Retinal pigment epithelial cell (primary cell): ENCODE measurements at regions not wholly inside any gene's neighbourhood (a gene's known extent, or its start where the extent isn't known, plus 50 kb on each side); places are given as distances from the start of the nearest gene placed in this dataset.

Experiments
- DNase-seq: peaks from one replicate; pipeline ENCODE4 v3.0.0-alpha.2; 2010; ENCODE audit warnings: low read depth
- H3K4me3 ChIP-seq: 2 replicates; pipeline ENCODE4 v1.5.1; 2011; ENCODE audit warnings: mild to moderate bottlenecking, low read length, control low read depth, moderate library complexity
- TF ChIP-seq, protein P1 (sequence below): conservative IDR thresholded peaks from 2 replicates; pipeline ENCODE4 v1.5.1; 2011; ENCODE audit warnings: low read depth, low read length, control low read depth, inconsistent platforms

DNA sequence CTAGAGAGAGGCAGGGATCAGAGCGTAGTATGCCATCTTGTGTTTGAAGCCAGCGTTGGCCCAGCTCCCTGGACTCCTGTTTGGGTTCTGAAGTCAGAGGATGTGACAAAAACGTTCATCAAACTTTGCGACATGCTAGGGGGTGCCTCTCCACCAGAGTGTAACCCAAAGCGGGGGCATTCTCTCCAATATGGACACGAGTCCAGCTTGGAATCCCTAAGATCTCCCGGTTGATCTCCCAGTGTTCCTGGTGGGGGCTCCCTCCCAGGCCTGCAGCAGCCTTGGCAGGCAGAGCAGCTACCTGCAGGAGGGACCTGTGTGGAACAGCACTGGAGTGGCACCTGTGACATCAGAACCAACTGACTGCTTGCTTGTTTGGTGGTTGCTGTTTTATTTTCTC, 218.8 kb upstream of the ECI2 start:
- TF ChIP-seq, protein P1, sequence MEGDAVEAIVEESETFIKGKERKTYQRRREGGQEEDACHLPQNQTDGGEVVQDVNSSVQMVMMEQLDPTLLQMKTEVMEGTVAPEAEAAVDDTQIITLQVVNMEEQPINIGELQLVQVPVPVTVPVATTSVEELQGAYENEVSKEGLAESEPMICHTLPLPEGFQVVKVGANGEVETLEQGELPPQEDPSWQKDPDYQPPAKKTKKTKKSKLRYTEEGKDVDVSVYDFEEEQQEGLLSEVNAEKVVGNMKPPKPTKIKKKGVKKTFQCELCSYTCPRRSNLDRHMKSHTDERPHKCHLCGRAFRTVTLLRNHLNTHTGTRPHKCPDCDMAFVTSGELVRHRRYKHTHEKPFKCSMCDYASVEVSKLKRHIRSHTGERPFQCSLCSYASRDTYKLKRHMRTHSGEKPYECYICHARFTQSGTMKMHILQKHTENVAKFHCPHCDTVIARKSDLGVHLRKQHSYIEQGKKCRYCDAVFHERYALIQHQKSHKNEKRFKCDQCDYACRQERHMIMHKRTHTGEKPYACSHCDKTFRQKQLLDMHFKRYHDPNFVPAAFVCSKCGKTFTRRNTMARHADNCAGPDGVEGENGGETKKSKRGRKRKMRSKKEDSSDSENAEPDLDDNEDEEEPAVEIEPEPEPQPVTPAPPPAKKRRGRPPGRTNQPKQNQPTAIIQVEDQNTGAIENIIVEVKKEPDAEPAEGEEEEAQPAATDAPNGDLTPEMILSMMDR = no peak
- no peak overlapping the region for H3K4me3 ChIP-seq
- DNase-seq = no peak

GRCh38 chr6:4352731-4353130, 217.4 kb upstream of the ECI2 start:
- TF ChIP-seq, protein P1 = no peak
- H3K4me3 ChIP-seq = no peak overlapping the region
- no peak for DNase-seq

GRCh38 chr6:4352322-4352669, 216.9 kb upstream of the ECI2 start:
- TF ChIP-seq, protein P1 = peak; percentile 4
- H3K4me3 ChIP-seq = no peak overlapping the region
- DNase-seq = no peak

- TF ChIP-seq, protein P1 = no peak
- peak; percentile 77 for DNase-seq
- H3K4me3 ChIP-seq = peak overlapping the region; percentile 10
Observed at GRCh38 chr6:4351520-4352321, 216.3 kb upstream of the ECI2 start.

- TF ChIP-seq, protein P1 = no peak
- DNase-seq = no peak
- H3K4me3 ChIP-seq = no peak overlapping the region
Observed at GRCh38 chr6:4350567-4351519, 215.5 kb upstream of the ECI2 start.

- no peak for DNase-seq
- no peak overlapping the region for H3K4me3 ChIP-seq
- TF ChIP-seq, protein P1 = no peak
Observed at GRCh38 chr6:4349931-4350330, 214.6 kb upstream of the ECI2 start.
